Neutrophil (primary cell): ENCODE measurements at regions not wholly inside any gene's neighbourhood (a gene's known extent, or its start where the extent isn't known, plus 50 kb on each side); places are given as distances from the start of the nearest gene placed in this dataset.

Experiments used
- H3K27ac ChIP-seq: fragments of 200-600 bp; sonication (generic); 2 replicates; pipeline ENCODE4 v1.5.1; 2016; ENCODE audit warnings: mild to moderate bottlenecking, moderate library complexity
- H3K27me3 ChIP-seq: fragments of 200-600 bp; sonication (generic); 2 replicates; pipeline ENCODE4 v1.6.0; 2016; ENCODE audit warnings: mild to moderate bottlenecking
- H3K36me3 ChIP-seq: fragments of 200-600 bp; sonication (generic); 2 replicates; pipeline ENCODE4 v1.5.1; 2017
- H3K4me1 ChIP-seq, 2 experiments: fragments of 200-600 bp in 1 of 2; sonication (generic) in 1 of 2; 1 replicate in 1 of 2; 2 replicates in 1 of 2; pipeline versions ENCODE4 v1.5.1 to v1.6.1; 2013 to 2016; ENCODE audit warnings: low read depth in 1 of 2, low read length in 1 of 2, mild to moderate bottlenecking in 1 of 2, moderate library complexity in 1 of 2; ENCODE audit not compliant: control insufficient read depth in 1 of 2, insufficient read depth in 1 of 2
- H3K4me3 ChIP-seq, 2 experiments: fragments of 200-600 bp in 1 of 2; sonication (generic) in 1 of 2; 1 replicate in 1 of 2; 2 replicates in 1 of 2; pipeline ENCODE4 v1.5.1; 2013 to 2016; ENCODE audit warnings: low read depth in 1 of 2, low read length in 1 of 2, mild to moderate bottlenecking in 1 of 2, moderate library complexity in 1 of 2
- H3K9me3 ChIP-seq: fragments of 200-600 bp; sonication (generic); 2 replicates; pipeline ENCODE4 v1.5.1; 2016
- CTCF ChIP-seq: fragments of 200-600 bp; sonication (generic); IDR thresholded peaks from 2 replicates; pipeline ENCODE4 v1.5.1; 2016; ENCODE audit warnings: antibody characterized with exemption

GRCh38 chr20:1798982-1799381 lies 96.2 kb upstream of the SIRPA start:
- no peaks in the 10 kb centered on the region for H3K36me3 ChIP-seq
- H3K4me1 ChIP-seq = peaks cover 45 to 50% of the 10 kb centered on the region in 2 experiments
- no peaks in the 10 kb centered on the region for H3K27me3 ChIP-seq
- H3K9me3 ChIP-seq = no peaks in the 10 kb centered on the region
- no peak for TF ChIP-seq CTCF
- H3K27ac ChIP-seq = no peak overlapping the region
- H3K4me3 ChIP-seq = no peak overlapping the region

- H3K4me3 ChIP-seq = no peak overlapping the region
- peaks cover 0 to 3% of the 10 kb centered on the region in 2 experiments for H3K4me1 ChIP-seq
- TF ChIP-seq CTCF = no peak
- H3K9me3 ChIP-seq = no peaks in the 10 kb centered on the region
- H3K27ac ChIP-seq = no peak overlapping the region
- H3K36me3 ChIP-seq = peaks cover 3% of the 10 kb centered on the region
- H3K27me3 ChIP-seq = no peaks in the 10 kb centered on the region
Measured at GRCh38 chr20:1793821-1794220, 101.4 kb upstream of the SIRPA start.

GRCh38 chr20:1792274-1792673 lies 102.9 kb upstream of the SIRPA start:
- Histone ChIP-seq H3K27me3 (no peaks in the 10 kb centered on the region), H3K4me1 (peaks cover 4 to 6% of the 10 kb centered on the region in 2 experiments), H3K27ac (no peak overlapping the region), H3K9me3 (no peaks in the 10 kb centered on the region), H3K36me3 (peaks cover 8% of the 10 kb centered on the region), H3K4me3 (no peak overlapping the region)
- no peak for TF ChIP-seq CTCF

- no peaks in the 10 kb centered on the region for H3K27me3 ChIP-seq
- H3K4me1 ChIP-seq = peaks cover 12 to 13% of the 10 kb centered on the region in 2 experiments
- no peak for TF ChIP-seq CTCF
- no peaks in the 10 kb centered on the region for H3K9me3 ChIP-seq
- H3K27ac ChIP-seq = no peak overlapping the region
- no peak overlapping the region for H3K4me3 ChIP-seq
- H3K36me3 ChIP-seq = peaks cover 11% of the 10 kb centered on the region
Measured at GRCh38 chr20:1790386-1790785, 104.8 kb upstream of the SIRPA start.

GRCh38 chr20:1788044-1788443 lies 107.2 kb upstream of the SIRPA start:
- no peak overlapping the region for H3K4me3 ChIP-seq
- TF ChIP-seq CTCF = no peak
- H3K27ac ChIP-seq = peak overlapping the region; percentile 5
- peaks cover 14 to 15% of the 10 kb centered on the region in 2 experiments for H3K4me1 ChIP-seq
- no peaks in the 10 kb centered on the region for H3K9me3 ChIP-seq
- peaks cover 11% of the 10 kb centered on the region for H3K36me3 ChIP-seq
- no peaks in the 10 kb centered on the region for H3K27me3 ChIP-seq

DNA sequence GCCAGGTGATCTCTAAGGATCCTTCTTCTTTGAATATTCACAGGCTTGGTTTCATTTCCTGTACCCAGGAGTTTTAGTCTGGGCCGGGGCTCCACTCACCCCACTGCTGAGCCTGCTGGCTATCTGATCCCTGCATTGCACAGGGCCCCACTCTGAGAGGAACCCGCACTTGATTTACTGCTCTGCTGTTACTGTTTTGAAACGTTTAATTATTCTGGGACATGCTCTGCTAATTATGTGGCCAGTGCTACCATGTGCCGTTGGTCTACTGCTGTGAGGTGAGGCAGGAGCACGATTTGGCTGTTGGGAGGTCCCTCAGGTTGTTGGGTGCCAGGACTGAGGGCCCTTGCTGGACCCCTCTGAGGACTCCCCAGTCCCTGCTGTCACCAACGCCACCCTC lies 108.7 kb upstream of the SIRPA start:
- Histone ChIP-seq H3K27ac (no peak overlapping the region), H3K9me3 (no peaks in the 10 kb centered on the region), H3K4me3 (no peak overlapping the region), H3K27me3 (no peaks in the 10 kb centered on the region), H3K4me1 (peaks cover 14 to 15% of the 10 kb centered on the region in 2 experiments), H3K36me3 (peaks cover 11% of the 10 kb centered on the region)
- no peak for TF ChIP-seq CTCF
